Stimulated activated CD8-positive, alpha-beta memory T cell treated with anti-CD3 and anti-CD28 coated beads, Interleukin-12 subunit alpha, Interleukin-12 subunit beta, amount 100 ng/mL, for 24 hours (primary cell): ENCODE measurements at regions not wholly inside any gene's neighbourhood (a gene's known extent, or its start where the extent isn't known, plus 50 kb on each side); places are given as distances from the start of the nearest gene placed in this dataset.

Experiments
- DNase-seq: peaks from one replicate; pipeline ENCODE4 v3.0.0-alpha.2; 2020; ENCODE audit errors: extremely low read depth

DNA sequence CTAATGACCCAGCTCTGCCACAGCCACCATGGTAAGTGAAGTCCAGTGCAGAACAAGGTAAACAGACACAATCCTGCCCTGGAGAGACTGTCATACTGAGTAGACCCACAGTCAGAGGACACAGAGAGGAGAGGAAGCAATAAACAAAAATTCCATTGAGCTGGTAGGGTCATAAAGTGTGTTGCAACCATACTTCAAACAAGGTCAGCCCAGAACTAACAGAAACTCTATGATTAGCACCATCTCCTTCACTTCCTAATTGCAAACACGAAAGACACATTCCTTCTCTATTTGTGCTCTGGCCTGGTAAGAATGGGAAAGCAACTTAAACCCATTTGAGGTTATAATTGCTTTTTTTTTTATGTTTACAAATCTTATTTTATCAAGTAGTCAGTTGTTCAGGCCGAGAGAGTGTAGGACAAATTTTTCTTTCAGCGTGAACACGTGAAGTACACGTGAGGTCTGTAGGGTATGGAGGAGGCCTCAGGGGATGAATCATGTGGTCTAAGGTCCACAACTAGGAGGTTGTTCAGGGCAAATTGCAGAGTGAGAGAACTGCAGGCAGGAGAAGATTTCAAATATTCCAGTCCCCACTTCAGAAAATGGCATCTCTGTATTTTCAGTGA, 71.4 kb upstream of the GLS start:
- DNase-seq = no peak

DNA sequence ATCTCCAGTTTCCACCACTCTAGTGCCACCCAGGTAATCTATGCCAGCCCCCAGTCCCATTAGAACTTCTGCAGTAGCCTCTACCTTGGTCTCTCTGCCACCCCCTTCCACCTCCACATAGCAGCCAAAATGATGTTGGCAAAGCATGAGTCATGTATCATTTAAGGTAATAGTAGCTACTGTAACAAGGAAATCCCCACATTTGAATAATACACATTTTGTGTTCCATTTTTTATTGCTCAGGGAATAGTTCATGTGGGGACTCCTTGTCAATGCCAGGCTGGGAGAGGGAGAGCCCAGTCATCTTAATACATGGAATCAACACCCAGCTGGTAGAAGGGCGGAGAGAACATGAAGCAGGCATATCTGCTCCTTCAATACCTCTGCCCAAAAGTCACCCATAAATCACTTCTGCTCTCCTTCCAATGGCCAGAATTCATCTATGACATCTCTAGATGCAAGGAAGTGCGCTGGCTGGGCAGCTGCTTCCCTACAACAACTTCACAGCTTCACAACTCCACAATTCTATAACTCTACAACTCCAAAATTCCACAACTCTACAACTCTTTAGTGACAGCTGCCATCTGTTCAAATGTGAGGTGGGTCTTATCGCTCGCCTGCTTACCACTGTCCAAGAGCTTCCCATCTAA, 70.6 kb upstream of the GLS start:
- no peak for DNase-seq

DNA sequence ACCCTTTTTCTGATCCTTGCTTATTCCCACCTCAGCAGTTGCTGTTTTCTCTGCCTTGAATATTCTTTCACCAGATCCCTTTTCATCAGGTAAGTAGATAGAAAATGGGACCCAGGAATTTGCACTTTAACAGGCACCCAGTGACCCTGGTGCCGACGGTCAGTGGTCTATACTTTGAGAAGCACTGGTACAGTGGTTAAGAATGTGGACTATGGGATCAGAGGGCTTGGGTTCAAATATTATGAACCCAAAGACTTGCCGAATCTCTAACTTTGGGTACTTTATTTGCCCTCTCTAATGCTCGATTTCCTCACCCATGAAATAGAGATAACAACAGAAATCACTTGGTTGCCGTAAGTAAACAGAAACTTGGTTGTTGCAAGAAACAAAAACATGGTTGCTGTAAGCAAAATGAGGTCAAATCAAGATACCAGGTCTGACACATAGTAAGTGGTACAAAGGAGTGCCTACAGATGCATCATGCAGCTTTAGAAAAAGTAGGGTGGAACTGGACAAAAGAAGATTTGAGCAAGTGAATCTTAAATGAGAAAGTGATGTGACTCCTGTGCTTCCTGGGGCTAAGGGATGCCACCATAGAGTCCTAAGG, 69.5 kb upstream of the GLS start:
- no peak for DNase-seq

GRCh38 chr2:190811811-190812210, 68.8 kb upstream of the GLS start:
- no peak for DNase-seq

- DNase-seq = no peak
These were observed 67.9 kb upstream of the GLS start for GRCh38 chr2:190812506-190813294.

DNA sequence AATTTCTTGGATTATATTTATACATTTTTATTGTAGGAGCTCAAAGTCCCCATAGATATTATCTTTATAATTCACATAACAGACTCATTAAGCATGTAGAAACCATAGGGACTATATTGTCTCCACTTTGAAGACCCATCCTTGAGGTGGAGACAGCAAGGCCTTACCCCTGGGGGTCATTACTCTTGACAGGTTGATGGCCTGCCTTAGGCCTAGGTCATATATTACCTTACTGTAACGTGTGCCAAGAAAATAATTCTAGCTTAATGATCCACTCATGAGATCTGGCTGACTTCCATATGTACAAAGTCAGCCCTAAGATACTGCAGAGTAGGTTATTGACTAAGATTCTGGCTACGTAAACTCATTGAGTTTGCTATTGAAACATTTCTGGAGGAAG, 65.4 kb upstream of the GLS start:
- DNase-seq = no peak

DNA sequence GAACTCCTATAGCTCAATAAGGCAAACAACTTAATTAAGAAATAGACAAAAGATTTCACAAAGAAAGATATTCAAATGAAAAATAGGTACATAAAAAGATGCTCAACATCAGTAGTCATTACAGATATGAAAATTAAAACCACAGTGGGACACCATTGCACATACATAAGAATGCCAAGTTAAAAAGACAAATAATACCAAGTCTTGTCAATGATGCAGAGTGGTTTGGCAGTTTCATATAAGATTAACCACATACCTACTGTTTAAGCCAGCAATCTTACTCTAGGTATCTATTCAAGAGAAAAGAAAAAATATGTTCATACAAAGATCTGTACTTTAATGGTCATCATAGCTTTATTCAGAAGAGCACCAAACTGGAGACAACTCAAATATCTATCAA, 63.5 kb upstream of the GLS start:
- no peak for DNase-seq

- DNase-seq = no peak
These were observed 60.8 kb upstream of the GLS start for GRCh38 chr2:190819840-190820301.

- DNase-seq = no peak
These were observed 60.2 kb upstream of the GLS start for GRCh38 chr2:190820416-190820815.

- DNase-seq = no peak
These were observed 58.6 kb upstream of the GLS start for GRCh38 chr2:190822043-190822442.

- DNase-seq = no peak
These were observed 52.9 kb upstream of the GLS start for GRCh38 chr2:190827720-190828119.

DNA sequence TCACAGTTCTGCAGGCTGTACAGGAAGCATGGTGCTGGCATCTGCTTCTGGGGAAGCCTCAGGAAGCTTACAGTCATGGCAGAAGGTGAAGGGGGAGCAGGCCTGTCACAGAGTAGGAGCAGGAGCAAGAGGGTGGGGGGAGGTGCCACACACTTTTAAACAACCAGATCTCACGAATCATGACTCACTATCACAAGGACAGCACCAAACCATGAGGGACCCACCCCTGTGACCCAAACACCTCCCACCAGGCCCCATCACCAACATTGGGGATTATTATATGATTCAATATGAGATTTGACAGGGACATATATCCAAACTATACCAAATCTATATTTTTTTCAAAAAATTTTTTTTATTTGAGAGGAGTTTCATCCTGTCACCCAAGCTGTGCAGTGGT, 51.0 kb upstream of the GLS start:
- no peak for DNase-seq
